GM18507 (cell line): ENCODE measurements at regions not wholly inside any gene's neighbourhood (a gene's known extent, or its start where the extent isn't known, plus 50 kb on each side); places are given as distances from the start of the nearest gene placed in this dataset.
A peak's percentile ranks its signal among the peaks of the same experiment; 100 is the strongest.

Experiments used
- DNase-seq: peaks from one replicate; pipeline ENCODE4 v3.0.0; 2011; ENCODE audit warnings: low read depth; ENCODE audit not compliant: insufficient read length; ENCODE audit errors: extremely low spot score
- FAIRE-seq: peaks from 2 replicates; lab custom pipeline; 2011; peaks lifted over from hg19 to GRCh38; lab: Jason Lieb, UNC

- no peak for FAIRE-seq
Measured at GRCh38 chr18:60649842-60650536, 277.4 kb upstream of the MC4R start.

GRCh38 chr18:60654298-60654697 is 281.7 kb upstream of the MC4R start:
- DNase-seq = no peak
- no peak for FAIRE-seq

More at GRCh38 chr18:60649842-60650536, 277.4 kb upstream of the MC4R start:
- DNase-seq = no peak

GRCh38 chr18:60656553-60656952 is 284.0 kb upstream of the MC4R start:
- FAIRE-seq = no peak
- DNase-seq = no peak

- FAIRE-seq (no peak), DNase-seq (no peak)
Measured at GRCh38 chr18:60662491-60662890, 289.9 kb upstream of the MC4R start.

- FAIRE-seq = no peak
- no peak for DNase-seq
Measured at GRCh38 chr18:60663060-60663989, 290.8 kb upstream of the MC4R start.

GRCh38 chr18:60664736-60665135 is 292.2 kb upstream of the MC4R start:
- no peak for DNase-seq
- FAIRE-seq = peak; percentile 24

GRCh38 chr18:60667016-60667415 is 294.4 kb upstream of the MC4R start:
- DNase-seq (no peak), FAIRE-seq (no peak)

GRCh38 chr18:60668583-60668982 is 296.0 kb upstream of the MC4R start:
- DNase-seq (no peak), FAIRE-seq (no peak)

GRCh38 chr18:60669938-60670337 is 297.4 kb upstream of the MC4R start:
- FAIRE-seq (no peak), DNase-seq (no peak)

GRCh38 chr18:60671021-60671420 is 298.4 kb upstream of the MC4R start:
- DNase-seq (no peak), FAIRE-seq (no peak)

GRCh38 chr18:60675126-60675525 is 302.6 kb upstream of the MC4R start:
- FAIRE-seq = no peak
- DNase-seq = no peak

GRCh38 chr18:60675801-60676200 is 303.2 kb upstream of the MC4R start:
- no peak for FAIRE-seq
- no peak for DNase-seq

- DNase-seq (no peak), FAIRE-seq (no peak)
Measured at GRCh38 chr18:60676815-60677214, 304.2 kb upstream of the MC4R start.

GRCh38 chr18:60684843-60685513 is 312.4 kb upstream of the MC4R start:
- peak; percentile 68 for FAIRE-seq

GRCh38 chr18:60686142-60686541 is 313.6 kb upstream of the MC4R start:
- DNase-seq = no peak
- FAIRE-seq = no peak

More at GRCh38 chr18:60684843-60685513, 312.4 kb upstream of the MC4R start:
- no peak for DNase-seq

- DNase-seq (no peak), FAIRE-seq (no peak)
Measured at GRCh38 chr18:60691061-60691460, 318.5 kb upstream of the MC4R start.

- no peak for DNase-seq
- FAIRE-seq = no peak
Measured at GRCh38 chr18:60693426-60693825, 320.9 kb upstream of the MC4R start.

- DNase-seq (no peak), FAIRE-seq (no peak)
Measured at GRCh38 chr18:60698901-60699300, 326.3 kb upstream of the MC4R start.

GRCh38 chr18:60722742-60723141 is 350.2 kb upstream of the MC4R start:
- DNase-seq = no peak
- FAIRE-seq = no peak

GRCh38 chr18:60732143-60732542 is 359.6 kb upstream of the MC4R start:
- no peak for DNase-seq

More at GRCh38 chr18:60732143-60732542, 359.6 kb upstream of the MC4R start:
- FAIRE-seq = no peak
